ENCODE measurements at regions not wholly inside any gene's neighbourhood (a gene's known extent, or its start where the extent isn't known, plus 50 kb on each side); places are given as distances from the start of the nearest gene placed in this dataset.

DNA sequence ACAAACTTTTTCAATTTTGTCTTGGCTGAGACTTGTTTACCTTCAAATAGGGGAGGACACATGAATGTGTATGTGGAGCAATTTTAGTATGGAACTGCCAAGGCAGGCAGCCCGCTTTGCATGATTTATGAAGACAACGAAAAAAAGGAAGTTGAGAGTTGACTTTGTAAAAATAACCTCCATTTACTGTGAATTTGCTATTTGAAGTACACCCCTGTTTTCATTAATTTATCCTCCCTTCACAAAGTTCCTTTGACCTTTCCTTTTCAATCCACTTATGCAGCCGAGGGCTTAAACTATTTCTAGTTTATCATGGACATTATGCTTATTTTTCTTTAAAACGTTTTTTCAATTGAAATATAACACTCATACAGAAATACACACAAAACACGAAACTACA, 369.6 kb upstream of the CADM1 start:
- H3K27ac ChIP-seq: no peak overlapping the region
- no peaks in the 10 kb centered on the region for H3K36me3 ChIP-seq
- TF ChIP-seq, protein P1, sequence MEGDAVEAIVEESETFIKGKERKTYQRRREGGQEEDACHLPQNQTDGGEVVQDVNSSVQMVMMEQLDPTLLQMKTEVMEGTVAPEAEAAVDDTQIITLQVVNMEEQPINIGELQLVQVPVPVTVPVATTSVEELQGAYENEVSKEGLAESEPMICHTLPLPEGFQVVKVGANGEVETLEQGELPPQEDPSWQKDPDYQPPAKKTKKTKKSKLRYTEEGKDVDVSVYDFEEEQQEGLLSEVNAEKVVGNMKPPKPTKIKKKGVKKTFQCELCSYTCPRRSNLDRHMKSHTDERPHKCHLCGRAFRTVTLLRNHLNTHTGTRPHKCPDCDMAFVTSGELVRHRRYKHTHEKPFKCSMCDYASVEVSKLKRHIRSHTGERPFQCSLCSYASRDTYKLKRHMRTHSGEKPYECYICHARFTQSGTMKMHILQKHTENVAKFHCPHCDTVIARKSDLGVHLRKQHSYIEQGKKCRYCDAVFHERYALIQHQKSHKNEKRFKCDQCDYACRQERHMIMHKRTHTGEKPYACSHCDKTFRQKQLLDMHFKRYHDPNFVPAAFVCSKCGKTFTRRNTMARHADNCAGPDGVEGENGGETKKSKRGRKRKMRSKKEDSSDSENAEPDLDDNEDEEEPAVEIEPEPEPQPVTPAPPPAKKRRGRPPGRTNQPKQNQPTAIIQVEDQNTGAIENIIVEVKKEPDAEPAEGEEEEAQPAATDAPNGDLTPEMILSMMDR (IDR thresholded peaks at IDR 0.05): no peak
- TF ChIP-seq EP300 (IDR thresholded peaks at IDR 0.05): no peak
- no peak for TF ChIP-seq POLR2A (IDR thresholded peaks at IDR 0.05)
- H3K27me3 ChIP-seq: no peaks in the 10 kb centered on the region
- no peak for DNase-seq (ENCODE audit: low spot score in 2 of 2)
- H3K4me1 ChIP-seq: no peaks in the 10 kb centered on the region
- H3K4me3 ChIP-seq: no peak overlapping the region
- WGBS, 2 donors: 40 to 48% methylated on average over 5 of the region's 5 CpGs
- H3K9me3 ChIP-seq: peaks cover 0 to 9% (median 0%) of the 10 kb centered on the region in 4 donors

DNA sequence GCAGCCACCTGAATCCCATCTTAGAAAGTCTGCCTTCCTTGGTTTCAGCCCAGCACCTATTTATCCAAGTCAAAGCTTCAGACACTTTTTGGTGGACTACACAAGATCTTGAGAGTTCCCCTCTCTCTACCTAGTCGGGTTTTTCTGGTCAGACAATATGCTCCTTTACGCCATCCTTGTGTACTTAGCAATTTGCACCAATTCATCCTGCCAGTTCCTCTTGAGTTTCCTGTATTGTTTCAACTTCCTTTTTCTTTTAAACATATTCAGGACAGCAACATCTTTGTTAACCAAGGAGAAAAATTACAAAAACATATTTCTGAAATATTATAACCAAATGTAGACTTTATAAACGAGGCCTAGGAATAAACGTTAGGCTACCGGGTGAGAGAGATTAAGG, 368.2 kb upstream of the CADM1 start:
- TF ChIP-seq EP300 (IDR thresholded peaks at IDR 0.05): no peak
- TF ChIP-seq, protein P1 (IDR thresholded peaks at IDR 0.05): no peak
- no peak for TF ChIP-seq POLR2A (IDR thresholded peaks at IDR 0.05)
- WGBS, 2 donors: 58 to 63% methylated on average over 5 of the region's 5 CpGs

DNA sequence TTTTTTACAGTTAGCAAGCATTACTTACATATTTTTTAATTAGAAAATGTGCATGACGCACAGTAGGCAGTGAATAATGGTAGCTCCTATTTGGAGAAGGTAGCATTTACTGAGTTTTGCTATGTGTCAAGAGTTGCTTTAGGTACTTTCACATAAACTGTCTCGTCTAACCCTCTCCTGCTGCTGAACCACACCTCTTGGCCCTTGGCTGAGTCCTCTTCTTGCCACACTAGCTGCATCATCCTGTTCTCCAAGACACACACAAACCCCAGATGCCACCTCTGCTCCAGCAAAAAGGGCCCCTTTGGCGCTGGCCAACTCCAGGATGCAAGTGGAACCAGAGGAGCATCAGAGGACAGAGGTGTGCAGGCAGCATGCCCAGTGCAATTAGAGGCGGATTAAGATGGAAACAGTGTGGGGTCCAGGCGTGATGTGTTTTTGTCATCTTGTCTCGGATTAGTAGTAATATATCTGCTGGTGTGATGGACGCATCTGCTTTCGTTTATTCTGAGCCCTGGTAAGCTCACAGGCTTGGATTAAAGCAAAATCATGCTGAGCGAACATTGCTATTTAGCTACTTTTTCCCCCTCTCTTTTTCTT, 367.0 kb upstream of the CADM1 start:
- WGBS, 2 donors: 82 to 89% methylated on average over 9 of the region's 9 CpGs
- no peaks in the 10 kb centered on the region for H3K27me3 ChIP-seq
- TF ChIP-seq, protein P1 (IDR thresholded peaks at IDR 0.05): no peak
- TF ChIP-seq EP300 (IDR thresholded peaks at IDR 0.05) (no peak), POLR2A (IDR thresholded peaks at IDR 0.05) (no peak)
- H3K36me3 ChIP-seq: no peaks in the 10 kb centered on the region
- H3K27ac ChIP-seq: no peak overlapping the region
- H3K4me1 ChIP-seq: no peaks in the 10 kb centered on the region
- no peak overlapping the region for H3K4me3 ChIP-seq
- no peak for DNase-seq (ENCODE audit: low spot score in 2 of 2)
- H3K9me3 ChIP-seq: peaks cover 0 to 14% (median 0%) of the 10 kb centered on the region in 4 donors

More for the DNA sequence above, 368.2 kb upstream of the CADM1 start:
- Histone ChIP-seq H3K27ac (no peak overlapping the region), H3K36me3 (no peaks in the 10 kb centered on the region), H3K4me3 (no peak overlapping the region), H3K4me1 (no peaks in the 10 kb centered on the region), H3K27me3 (no peaks in the 10 kb centered on the region), H3K9me3 (peaks cover 0 to 14% (median 0%) of the 10 kb centered on the region in 4 donors)
- DNase-seq (ENCODE audit: low spot score in 2 of 2): no peak

DNA sequence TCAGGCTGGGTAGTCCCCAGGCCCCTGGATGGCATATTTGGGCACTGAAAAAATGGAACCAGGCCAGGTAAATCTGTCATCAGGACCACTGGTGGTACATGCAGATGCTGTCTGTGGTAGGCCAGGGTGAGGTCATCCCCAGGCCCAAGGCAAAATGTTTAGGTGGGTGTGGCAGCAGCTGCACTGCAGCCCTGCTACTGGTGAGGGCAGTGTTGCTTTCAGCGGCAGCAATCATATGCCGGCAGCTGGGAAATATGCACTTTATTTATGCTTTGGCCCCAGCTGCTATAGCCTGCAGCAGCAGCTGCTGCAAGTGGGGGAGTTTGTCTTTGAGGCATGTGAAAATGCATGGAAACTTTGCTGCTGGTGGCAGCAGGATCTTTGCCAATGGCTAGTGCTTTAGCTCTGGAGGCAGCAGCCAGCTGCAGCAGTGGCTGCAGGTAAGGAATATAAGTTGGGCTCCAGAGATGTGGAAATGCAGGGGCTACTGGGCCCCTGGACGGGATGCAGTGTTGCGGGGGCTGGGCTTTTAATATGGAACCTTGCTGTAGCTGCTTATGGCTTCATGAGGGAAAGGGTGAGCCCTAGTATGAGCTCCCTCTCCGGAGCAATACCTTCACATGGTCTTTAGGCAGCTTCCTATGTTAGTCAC, 365.7 kb upstream of the CADM1 start:
- no peaks in the 10 kb centered on the region for H3K36me3 ChIP-seq
- no peak overlapping the region for H3K4me3 ChIP-seq
- no peak overlapping the region for H3K27ac ChIP-seq
- peaks cover 0 to 14% (median 0%) of the 10 kb centered on the region in 4 donors for H3K9me3 ChIP-seq
- WGBS, 2 donors: 62 to 65% methylated on average over 4 to 5 of the region's 5 CpGs
- H3K4me1 ChIP-seq: no peaks in the 10 kb centered on the region
- TF ChIP-seq, protein P1 (IDR thresholded peaks at IDR 0.05): peak in 2 of 5 experiments; percentile 24 to 34
- TF ChIP-seq EP300 (IDR thresholded peaks at IDR 0.05): no peak
- H3K27me3 ChIP-seq: no peaks in the 10 kb centered on the region
- no peak for DNase-seq (ENCODE audit: low spot score in 2 of 2)

DNA sequence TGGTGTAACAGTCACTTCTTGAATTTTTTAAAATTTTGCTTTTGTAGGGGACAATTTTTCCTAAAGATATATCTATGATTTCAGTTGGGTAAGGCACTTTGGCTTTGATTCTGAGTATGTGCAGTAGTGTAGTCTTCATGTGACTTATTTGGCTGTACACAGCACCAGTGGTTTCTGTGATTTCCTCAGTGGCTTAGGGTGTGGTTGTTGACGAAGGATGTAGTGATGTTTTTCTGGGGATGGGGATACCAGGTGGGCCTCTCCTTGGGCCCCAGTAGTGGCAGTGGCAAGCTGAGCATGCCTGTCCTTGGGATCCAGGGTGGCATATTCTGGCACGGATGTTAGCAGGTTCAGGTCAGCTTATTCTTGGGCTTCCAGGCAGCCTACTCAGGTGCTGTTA, 364.9 kb upstream of the CADM1 start:
- Histone ChIP-seq H3K27me3 (no peaks in the 10 kb centered on the region), H3K27ac (no peak overlapping the region), H3K4me3 (no peak overlapping the region), H3K9me3 (peaks cover 0 to 14% (median 0%) of the 10 kb centered on the region in 4 donors), H3K36me3 (no peaks in the 10 kb centered on the region), H3K4me1 (no peaks in the 10 kb centered on the region)
- TF ChIP-seq EP300 (IDR thresholded peaks at IDR 0.05) (no peak), POLR2A (IDR thresholded peaks at IDR 0.05) (no peak)
- TF ChIP-seq, protein P1 (IDR thresholded peaks at IDR 0.05): no peak
- WGBS, 2 donors: 76 to 93% methylated on average over 2 of the region's 2 CpGs
- no peak for DNase-seq (ENCODE audit: low spot score in 2 of 2)
